GM12872 (cell line): ENCODE measurements at regions not wholly inside any gene's neighbourhood (a gene's known extent, or its start where the extent isn't known, plus 50 kb on each side); places are given as distances from the start of the nearest gene placed in this dataset.

Experiments used
- TF ChIP-seq, protein P1 (sequence below): IDR thresholded peaks from 3 replicates; pipeline ENCODE4 v1.5.1; 2011; ENCODE audit warnings: low read depth, mild to moderate bottlenecking, low read length, moderate library complexity; ENCODE audit not compliant: insufficient read depth

DNA sequence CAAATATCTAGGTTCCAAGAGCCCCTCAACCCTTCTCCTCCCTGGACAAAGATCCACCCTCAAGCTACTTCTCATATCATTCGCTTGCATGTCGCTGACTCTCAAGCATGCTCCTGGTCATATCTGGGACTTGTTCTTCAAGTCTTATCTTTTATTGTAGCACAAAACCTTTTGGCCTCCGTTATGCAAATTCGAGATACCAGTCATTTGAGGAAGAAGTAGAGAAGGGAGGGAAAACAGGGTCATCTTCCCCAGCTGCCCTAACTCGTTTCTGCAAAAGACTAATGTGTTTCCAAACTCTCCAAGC is 63.8 kb upstream of the ETS2 start:
- TF ChIP-seq, protein P1, sequence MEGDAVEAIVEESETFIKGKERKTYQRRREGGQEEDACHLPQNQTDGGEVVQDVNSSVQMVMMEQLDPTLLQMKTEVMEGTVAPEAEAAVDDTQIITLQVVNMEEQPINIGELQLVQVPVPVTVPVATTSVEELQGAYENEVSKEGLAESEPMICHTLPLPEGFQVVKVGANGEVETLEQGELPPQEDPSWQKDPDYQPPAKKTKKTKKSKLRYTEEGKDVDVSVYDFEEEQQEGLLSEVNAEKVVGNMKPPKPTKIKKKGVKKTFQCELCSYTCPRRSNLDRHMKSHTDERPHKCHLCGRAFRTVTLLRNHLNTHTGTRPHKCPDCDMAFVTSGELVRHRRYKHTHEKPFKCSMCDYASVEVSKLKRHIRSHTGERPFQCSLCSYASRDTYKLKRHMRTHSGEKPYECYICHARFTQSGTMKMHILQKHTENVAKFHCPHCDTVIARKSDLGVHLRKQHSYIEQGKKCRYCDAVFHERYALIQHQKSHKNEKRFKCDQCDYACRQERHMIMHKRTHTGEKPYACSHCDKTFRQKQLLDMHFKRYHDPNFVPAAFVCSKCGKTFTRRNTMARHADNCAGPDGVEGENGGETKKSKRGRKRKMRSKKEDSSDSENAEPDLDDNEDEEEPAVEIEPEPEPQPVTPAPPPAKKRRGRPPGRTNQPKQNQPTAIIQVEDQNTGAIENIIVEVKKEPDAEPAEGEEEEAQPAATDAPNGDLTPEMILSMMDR, result no peak

DNA sequence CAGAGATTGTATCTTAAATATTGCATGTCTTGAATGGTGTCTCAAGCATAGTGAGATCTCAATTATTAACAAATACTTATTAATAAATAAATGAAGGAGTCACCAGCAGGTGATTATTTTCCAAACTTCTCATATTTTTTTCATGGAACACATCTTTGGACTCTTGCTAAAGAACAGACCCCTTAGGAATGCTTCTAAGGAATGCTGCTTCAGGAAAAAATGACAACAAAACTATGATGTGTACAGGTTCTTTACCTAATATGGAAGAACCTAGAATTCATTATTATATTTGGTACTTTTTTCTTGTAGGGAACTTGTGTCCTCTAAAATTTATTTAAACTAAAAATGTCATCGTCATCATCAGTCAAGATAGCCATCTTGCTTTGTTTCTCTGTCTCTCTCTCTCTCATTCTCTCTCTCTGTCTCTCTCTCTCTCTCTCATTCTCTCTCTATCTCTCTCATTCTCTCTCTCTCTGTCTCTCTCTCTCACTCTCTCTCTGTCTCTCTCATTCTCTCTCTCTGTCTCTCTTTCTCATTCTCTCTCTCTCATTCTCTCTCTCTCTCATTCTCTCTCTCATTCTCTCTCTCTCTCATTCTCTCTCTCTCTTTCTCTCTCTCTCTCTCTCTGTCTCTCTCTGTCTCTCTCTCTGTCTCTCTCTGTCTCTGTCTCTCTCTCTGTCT is 63.0 kb upstream of the ETS2 start:
- TF ChIP-seq, protein P1, result no peak

DNA sequence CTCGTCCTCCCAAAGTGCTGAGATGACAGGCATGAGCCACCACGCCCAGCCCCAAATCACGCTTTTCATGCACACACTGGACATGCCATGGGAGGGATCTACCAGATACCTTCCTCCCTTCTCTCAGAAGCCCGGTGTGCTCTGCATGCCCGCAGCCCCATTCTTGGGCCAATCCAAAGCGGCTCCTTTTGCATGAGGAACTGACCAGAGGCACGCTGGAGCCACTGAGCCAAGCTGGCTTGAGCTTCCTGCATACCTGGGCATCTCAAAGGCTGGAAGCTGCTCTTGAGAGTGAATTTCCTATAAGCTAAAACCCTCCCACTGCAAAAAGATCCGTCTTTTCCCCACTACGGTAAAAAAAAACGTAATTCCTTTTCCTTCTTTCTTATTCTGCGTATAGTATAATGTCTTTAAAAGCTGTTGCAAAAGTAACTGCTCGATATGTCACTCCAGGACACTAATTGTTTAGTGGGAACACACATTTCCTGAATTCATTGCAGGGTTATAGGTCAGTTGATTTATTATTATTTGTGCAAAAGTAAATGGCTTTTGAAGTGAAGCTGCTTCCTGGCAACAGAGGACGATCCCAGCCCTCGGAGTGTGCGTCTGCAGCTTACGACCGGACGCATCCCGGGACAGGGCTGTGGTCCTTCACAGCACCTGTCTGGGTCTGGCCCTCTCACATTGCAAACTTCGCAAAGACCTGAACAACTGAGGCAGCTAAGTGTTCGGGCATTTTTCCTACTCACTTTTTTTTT is 61.8 kb upstream of the ETS2 start:
- TF ChIP-seq, protein P1, result no peak

DNA sequence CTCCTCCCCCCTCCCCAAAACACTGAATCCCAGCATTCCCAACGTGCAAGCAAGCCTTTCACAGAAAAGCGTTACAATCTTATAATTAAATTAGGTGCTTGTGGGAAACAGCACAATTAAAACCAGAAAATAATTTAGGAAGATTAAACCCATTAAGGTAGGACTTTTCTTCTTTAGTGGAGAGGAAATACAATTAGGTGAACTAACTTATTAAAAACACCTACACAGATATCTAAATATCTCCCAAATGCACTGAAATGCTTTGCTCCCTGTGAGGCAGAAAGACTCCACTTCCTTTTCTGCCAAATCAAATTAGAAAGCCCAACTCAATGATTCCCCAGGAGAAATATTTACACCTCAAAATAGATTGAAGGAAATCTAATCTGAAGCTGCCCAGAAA is 60.9 kb upstream of the ETS2 start:
- TF ChIP-seq, protein P1, result no peak

DNA sequence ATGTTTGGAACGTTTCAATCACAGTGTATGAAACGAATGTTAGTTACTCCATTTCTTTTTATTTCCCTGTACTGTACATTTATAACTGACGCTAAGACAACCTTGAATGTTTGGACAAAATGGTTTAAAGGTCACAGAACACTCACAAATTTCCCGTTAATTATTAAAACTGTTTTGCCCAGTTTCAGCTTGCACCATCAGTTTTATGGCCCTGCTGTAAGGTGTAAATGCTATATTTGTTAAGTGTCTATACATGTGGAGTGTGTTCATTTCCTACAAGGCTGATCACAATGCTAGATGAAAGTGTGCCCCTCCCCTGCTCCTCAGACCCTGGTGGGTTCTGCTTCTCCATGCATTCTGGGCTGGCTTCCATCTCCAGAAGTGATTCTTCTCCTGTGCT is 57.9 kb upstream of the ETS2 start:
- TF ChIP-seq, protein P1, result no peak

DNA sequence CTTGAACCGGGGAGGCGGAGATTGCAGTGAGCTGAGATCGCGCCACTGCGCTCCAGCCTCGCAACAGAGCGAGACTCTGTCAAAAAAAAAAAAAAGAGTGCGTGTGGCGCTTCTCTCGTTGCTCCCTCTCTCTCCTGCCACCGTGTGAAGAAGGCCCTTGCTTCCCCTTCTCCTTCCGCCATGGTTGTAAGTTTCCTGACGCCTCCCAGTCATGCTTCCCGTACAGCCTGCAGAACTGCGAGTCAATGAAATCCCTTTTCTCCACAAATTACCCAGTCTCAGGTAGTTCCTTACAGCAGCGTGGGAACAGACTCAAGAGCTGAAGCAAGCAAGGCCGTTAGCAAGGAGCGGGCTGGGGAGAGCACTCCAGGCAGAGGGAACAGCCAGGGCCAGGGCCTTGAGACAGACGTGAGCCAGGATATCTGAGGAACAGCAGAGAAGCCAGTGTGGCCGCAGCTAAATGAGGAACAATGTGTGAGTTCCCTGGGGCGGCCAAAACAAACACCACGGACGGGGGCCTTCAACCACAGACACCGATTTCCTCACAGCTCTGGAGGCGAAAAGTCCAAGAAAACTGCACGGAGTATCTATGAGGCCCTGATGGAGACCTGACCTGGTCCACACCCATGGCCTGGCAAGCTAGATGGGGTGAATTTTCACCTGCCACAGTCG is 54.2 kb upstream of the ETS2 start:
- TF ChIP-seq, protein P1, result no peak

DNA sequence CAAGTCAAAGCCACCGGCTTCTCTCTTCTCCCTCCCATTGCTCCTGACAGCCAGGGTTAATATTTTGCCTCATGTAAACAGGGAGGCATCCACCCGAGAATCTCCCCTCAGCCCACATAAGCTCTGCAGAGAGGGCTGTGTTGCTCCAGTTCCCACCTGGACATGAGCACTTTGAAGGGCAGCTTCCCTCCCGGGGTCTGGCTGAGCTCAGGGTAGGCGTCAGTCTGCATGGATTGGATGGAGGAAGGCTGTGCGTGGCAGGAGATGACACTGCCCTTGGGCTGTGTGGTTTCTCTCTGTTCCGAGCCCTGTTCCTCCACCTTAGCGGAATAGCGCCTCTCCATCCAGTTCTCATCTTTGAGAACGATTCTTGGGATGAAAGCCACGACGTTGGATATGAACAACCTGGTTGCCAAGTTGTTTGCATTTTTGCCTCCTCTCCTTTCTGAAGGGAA is 53.7 kb upstream of the ETS2 start:
- TF ChIP-seq, protein P1, result no peak
